HG03280 (cell line): ENCODE measurements at regions not wholly inside any gene's neighbourhood (a gene's known extent, or its start where the extent isn't known, plus 50 kb on each side); places are given as distances from the start of the nearest gene placed in this dataset.
"Not testable (repeated sequence)": the region's sequence is repeated elsewhere in the genome, so short reads cannot be mapped to it uniquely, and the experiment has no call there.

Source experiments
- ATAC-seq: cut with Tn5 transposase; IDR thresholded peaks from one replicate; pipeline ENCODE4 v1.9.1; 2021; ENCODE audit warnings: mild to moderate bottlenecking, moderate library complexity; ENCODE audit not compliant: unreplicated experiment

GRCh38 chr9:85792057-85792456 lies 50.3 kb upstream of the AGTPBP1 start:
- ATAC-seq = not testable (repeated sequence)

- not testable (repeated sequence) for ATAC-seq
Measured at GRCh38 chr9:85802978-85803695, 61.4 kb upstream of the AGTPBP1 start.

GRCh38 chr9:85804847-85805133 lies 63.0 kb upstream of the AGTPBP1 start:
- not testable (repeated sequence) for ATAC-seq

DNA sequence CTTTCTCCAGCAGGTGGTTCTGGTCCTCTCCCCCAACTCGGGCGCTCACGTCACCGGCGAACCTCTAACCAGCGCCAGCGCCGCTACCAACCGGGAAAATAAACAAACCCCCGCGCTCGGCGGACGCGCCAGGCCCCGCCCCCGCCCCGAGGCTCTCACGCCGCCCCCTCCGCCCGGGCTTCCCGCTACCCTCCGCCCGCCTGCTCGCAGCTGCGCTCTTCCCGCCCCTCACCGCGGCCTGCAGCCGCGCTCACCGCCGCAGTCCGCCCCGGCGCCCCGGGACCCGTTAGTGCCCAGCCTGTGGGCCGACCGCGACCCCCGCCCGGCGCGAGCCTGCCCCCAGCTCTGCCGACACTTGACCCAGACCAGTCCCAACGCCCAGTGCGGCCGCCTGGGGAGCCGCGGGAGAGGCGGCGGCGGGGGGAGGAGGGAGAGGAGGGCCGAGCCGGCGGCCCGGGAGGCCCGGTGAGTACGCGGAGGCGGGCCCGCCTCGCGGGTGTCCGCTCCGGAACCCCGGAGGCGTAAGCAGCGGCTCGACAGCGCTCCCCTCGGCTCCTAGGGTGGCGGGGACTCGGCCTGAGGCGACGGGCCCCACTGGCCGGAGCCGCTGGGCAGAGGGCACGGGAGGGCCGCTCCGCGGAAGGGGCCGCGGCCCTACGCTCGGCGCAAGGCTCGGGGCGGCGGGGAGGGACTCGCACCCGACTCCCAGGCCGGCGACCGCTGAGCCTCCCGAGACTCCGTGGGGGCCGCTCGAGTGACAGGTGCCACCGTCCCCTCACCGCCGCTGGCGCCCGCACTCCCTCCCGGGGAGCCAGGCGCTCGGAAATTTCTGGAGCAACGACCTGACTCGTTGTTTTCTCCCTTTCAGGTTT lies 63.6 kb upstream of the AGTPBP1 start:
- peak; percentile 81 for ATAC-seq

DNA sequence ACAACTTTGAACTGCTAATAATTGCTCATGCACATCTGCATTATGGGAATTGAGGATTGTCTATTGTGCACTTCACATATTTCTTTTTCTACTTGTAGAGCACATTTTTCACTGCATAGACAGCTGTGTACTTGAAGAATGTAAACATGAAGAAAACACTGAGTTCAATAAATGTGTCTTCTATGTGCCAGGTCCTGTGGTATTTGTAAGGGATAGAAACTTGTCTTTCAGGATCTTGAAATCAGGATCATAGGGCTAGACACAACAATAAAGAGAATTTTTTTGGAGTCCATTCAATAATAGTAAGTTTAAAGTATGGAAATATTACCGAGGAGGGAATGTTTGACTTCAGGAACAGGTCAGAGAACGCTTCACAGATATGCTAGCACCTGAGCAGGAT lies 66.6 kb upstream of the AGTPBP1 start:
- ATAC-seq = not testable (repeated sequence)

GRCh38 chr9:85813388-85813787 lies 71.6 kb upstream of the AGTPBP1 start:
- ATAC-seq = not testable (repeated sequence)

DNA sequence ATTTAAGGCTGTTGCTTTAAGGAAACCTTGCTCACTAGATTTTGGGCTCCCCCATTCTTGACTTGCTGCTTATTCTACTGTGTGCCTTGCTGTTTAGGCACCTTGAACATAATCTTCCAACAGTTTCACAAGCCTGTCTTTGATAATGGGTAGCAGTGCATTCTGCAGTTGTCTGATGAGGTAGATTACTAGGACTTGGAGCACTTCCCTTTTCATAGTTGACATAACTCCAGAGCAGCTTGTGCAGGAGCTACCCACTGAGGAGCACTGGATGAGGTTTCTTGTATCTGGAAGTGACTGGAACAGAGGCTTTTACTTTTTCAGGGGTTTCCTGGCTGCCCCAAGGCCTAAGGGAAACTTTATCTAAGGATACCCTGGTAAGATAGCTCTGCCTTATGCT lies 73.0 kb upstream of the AGTPBP1 start:
- not testable (repeated sequence) for ATAC-seq

- not testable (repeated sequence) for ATAC-seq
Measured at GRCh38 chr9:85818971-85819370, 77.2 kb upstream of the AGTPBP1 start.

- not testable (repeated sequence) for ATAC-seq
Measured at GRCh38 chr9:85820598-85820997, 78.8 kb upstream of the AGTPBP1 start.

DNA sequence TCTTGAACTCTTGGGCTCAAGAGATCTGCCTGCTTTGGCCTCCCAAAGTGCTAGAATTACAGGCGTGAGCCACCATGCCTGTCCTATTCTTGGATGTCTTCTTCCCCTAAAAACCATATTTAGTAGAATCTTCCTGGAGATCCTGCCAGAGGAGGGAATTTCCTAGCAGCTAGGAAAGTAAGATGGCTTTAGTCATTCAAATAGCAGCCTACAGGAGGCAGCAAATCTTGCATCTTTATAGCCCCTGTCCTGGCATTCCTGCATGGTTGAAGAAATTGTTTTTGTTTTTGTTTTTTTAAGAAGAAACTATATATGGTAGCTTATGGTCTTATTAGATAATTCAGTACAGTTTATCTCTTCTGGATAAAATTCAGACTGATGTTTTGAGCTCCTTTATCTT lies 83.2 kb upstream of the AGTPBP1 start:
- not testable (repeated sequence) for ATAC-seq

DNA sequence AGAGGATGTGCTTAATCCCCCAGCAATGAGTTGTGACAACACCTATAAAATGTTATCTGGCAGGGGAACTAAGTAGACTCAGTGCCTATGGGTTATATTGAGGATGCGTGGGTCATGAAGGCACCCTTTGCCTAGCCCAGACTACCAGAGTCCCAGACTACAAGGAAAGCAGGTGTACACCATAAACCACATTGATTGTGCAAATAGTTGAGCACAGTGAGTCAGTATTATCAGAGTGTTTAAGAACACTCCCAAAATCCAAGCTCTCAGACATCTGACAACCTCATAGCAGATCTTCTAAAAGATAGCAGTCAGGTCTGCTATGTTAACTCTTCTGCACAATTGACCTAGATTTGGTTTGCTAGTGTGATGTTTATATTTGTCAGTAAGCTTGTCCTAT lies 92.8 kb upstream of the AGTPBP1 start:
- not testable (repeated sequence) for ATAC-seq

DNA sequence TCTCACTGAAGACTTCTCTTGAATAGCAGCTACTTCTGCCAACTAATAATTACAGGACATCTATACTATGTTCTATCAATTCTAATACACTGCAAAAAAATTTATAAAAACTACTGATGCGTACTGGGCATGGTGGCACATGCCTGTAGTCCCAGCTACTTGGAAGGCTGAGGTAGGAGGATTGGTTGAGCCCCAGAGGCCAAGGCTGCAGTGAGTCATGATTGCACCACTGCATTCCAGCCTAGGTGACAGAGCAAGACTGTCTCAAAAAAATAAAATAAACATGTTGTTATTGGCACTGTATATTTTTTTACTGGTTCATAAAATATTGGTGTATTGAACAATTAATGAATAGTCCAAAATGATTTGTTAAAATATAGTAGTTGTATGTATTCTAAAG lies 97.0 kb upstream of the NAA35 start:
- ATAC-seq = not testable (repeated sequence)

DNA sequence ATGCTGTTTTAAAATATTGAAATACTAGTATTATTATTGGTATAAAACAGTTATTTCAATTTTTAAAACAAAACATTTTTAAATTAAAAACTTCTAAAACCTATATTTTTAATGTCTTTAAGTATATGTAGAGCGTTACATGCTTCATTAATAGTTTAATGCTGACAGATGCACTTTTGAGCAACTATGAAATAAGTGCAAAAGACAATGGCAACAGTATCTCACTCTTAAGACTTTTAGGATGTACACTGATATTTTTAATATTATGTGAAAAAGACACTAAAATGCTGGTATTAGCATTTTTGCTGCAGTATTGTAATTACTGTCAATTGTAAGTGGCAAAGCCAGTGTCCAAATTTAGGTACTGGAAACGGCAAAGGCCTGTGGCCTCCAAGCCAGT lies 93.2 kb upstream of the NAA35 start:
- ATAC-seq = not testable (repeated sequence)

DNA sequence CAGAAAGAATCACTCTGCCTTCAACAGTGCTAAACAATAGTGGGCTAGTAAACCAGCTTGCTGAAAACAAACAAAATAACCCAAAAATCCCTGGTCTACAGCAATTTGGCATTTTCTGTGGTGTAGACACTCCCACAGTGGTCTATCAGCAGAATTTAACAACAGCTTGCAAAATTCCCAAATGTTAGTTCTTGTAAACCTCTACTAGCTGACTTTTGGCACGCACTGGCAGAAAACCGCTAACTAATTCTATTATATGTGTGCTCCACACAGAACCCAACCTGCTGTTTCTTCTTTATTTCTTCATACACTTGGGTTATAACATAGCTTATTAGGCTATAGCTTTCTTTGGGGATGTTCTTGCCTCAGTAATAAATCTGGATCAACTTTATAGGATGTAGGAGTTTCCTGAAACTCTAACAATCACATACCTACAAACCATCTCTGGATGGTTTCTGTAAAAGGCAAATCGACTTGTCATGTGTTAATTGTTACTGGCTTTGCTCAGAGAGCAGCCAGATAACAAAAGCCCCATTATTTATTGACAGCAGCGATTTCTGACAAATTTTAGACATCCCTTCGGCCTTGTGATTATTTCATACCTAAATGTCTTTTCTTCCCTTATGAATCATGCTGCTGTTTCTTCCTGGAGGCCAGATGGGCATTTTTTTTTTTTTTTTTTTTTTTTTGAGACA lies 82.7 kb upstream of the NAA35 start:
- ATAC-seq = no peak

- ATAC-seq = no peak
Measured at GRCh38 chr9:85859765-85860164, 81.2 kb upstream of the NAA35 start.

- not testable (repeated sequence) for ATAC-seq
Measured at GRCh38 chr9:85861882-85862281, 79.1 kb upstream of the NAA35 start.

- ATAC-seq = no peak
Measured at GRCh38 chr9:85863875-85864274, 77.1 kb upstream of the NAA35 start.

DNA sequence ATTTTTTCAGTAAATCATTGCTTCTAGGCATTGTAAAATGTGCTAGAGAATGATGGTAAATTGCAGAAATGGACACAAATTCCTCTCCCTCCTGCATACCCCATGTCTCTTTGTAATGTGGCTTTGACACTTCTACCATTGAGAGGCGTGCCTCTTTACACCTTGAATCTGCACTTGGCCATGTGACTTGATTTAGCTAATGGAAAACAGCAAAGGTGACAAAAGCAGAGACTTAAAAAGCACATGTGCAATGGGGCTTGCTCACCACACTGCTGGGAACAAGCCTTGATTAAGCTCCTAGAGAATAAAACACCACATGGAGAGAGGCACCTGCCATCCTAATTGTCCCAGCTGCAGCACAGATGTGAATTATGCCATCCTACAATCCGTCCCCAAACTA lies 69.9 kb upstream of the NAA35 start:
- no peak for ATAC-seq

GRCh38 chr9:85871683-85872082 lies 69.3 kb upstream of the NAA35 start:
- not testable (repeated sequence) for ATAC-seq

GRCh38 chr9:85872463-85872862 lies 68.5 kb upstream of the NAA35 start:
- ATAC-seq = no peak

GRCh38 chr9:85876628-85877027 lies 64.3 kb upstream of the NAA35 start:
- no peak for ATAC-seq
